Fibroblast of skin of left quadriceps (primary cell): ENCODE measurements at regions not wholly inside any gene's neighbourhood (a gene's known extent, or its start where the extent isn't known, plus 50 kb on each side); places are given as distances from the start of the nearest gene placed in this dataset.

Experiments
- DNase-seq, 2 experiments: peaks; one replicate each; pipeline ENCODE4 v3.0.0-alpha.2; 2013; ENCODE audit warnings: low read depth in 2 of 2

DNA sequence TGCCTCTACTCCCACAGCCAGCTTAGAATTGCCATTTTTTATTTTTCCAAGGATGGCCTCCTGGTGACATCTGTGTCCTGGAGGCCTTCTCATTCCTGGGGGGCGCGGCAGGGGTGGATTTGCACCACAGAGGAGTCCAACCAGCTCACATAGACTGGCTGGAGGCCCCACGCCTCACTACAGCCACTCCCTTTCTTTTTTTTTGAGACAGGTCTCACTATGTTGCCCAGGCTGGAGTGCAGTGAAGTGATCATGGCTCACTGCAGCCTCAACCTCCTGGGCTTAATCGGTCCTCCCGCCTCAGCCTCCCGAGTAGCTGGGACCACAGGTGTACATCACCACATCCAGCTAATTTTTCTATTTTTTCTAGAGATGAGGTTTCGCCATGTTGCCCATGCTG, 57.6 kb upstream of the DOCK1 start:
- DNase-seq = no peak

DNA sequence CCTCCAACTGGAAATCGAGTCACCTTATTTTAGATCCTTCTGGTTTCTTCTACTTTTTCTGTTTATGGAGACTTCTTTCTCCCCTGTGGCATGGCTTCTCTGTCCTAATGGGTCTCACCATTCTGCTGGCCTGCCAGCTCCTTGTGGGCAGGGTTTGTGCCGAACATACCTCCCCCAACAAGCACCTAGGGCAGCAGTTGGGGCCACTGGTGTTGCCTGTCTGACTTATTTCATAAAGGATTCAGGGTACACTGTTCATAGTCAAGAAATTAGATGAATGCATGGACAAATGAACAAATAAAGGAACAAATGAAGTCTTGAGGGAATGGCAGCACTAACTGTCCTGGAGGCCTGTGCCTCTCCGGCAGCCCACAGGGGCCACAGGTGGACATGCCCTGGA, 55.6 kb upstream of the DOCK1 start:
- no peak for DNase-seq

DNA sequence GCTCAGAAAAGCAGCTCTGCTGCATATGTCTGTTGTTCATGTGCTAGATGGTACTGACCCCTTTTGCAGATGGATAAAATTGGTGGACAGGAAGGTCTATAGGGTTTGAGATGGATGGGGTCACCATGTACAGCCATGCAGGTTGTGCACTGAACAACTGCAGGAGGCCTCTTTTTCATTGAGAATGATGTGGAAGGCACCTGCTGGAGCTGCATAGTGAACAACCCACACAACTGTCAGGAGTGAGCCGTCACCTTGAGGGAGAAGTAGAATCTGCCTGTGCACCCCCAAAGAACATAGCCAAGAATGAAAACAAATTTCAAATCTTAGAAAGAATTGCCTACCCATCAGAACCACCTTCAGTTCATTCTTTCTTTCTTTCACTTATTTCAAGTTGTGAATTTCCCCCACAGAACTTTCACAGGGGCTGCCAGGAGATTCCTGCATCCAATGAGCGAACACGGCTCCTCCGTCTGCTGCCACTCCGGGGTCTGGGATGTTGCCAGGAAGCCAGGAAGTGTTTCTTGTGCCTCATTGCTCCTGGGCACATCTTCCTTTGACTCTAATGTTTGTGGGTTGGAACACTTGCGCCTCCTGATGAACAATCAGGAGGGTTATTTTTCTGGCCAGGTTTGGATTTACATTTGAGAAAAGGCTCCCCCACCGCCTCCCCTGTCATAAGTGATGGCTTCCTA, 53.7 kb upstream of the DOCK1 start:
- no peak for DNase-seq

DNA sequence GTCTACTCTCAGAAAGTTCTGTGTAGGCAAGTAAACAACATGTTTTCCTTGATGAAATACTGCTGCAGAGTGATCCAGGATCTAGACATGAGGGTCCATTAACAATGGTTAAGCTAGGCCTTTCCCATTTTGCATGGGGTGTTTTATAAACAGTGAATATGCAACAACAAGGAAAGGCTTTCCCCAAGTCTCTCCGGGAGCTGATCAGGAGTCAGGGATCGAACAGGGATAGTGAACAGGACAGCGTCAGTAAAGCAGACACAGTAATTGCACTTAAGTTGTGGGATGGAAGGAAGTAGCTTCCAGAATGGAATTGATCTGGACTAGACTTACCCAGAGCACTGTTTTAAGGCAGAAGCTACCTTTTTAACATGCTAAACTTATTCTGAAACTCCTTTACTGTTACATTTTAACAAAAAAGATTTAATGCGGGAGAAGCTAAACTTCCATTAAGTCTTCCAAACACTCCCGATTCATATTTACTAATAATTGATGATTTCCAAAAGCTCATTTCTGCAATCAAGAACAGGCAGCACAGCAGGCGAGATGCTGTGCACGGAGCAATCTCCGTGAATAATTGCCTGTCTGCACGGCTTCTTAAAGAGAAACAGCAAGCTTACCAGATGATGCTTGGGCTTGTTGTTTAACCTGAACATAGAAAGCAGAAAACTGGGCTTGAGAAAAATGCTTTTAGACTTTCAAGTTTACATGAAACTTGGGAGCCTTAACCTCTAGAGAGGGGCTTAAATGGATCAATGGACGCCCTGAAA, 50.3 kb upstream of the DOCK1 start:
- no peak for DNase-seq
